GM21619 (cell line): ENCODE measurements at regions not wholly inside any gene's neighbourhood (a gene's known extent, or its start where the extent isn't known, plus 50 kb on each side); places are given as distances from the start of the nearest gene placed in this dataset.

ENCODE experiments used
- ATAC-seq: cut with Tn5 transposase; IDR thresholded peaks from one replicate; pipeline ENCODE4 v1.9.1; 2021; ENCODE audit not compliant: unreplicated experiment

- ATAC-seq, result no peak
These were observed 232.6 kb upstream of the HABP2 start for GRCh38 chr10:113320211-113320610.

- ATAC-seq, result no peak
These were observed 231.9 kb upstream of the HABP2 start for GRCh38 chr10:113320987-113321386.

- ATAC-seq, result no peak
These were observed 230.0 kb upstream of the HABP2 start for GRCh38 chr10:113322843-113323242.

DNA sequence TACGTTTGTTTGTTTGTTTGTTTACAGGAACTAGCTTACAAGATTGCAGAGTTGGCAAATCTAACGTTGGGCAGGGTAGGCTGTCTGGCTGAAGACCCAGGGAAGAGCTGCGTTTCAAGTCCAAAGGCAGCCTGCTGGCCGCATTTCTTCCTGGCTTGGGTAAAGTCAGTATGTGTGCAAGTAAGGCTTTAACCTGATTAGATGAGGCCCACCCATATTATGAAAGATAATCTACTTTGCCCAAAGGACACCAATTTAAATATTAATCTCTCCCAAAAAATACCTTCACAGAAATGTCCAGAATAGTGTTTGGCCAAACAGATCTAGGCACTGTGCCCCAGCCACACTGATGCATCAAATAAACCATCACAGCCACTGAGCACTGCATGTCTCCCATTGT, 228.9 kb upstream of the HABP2 start:
- no peak for ATAC-seq

DNA sequence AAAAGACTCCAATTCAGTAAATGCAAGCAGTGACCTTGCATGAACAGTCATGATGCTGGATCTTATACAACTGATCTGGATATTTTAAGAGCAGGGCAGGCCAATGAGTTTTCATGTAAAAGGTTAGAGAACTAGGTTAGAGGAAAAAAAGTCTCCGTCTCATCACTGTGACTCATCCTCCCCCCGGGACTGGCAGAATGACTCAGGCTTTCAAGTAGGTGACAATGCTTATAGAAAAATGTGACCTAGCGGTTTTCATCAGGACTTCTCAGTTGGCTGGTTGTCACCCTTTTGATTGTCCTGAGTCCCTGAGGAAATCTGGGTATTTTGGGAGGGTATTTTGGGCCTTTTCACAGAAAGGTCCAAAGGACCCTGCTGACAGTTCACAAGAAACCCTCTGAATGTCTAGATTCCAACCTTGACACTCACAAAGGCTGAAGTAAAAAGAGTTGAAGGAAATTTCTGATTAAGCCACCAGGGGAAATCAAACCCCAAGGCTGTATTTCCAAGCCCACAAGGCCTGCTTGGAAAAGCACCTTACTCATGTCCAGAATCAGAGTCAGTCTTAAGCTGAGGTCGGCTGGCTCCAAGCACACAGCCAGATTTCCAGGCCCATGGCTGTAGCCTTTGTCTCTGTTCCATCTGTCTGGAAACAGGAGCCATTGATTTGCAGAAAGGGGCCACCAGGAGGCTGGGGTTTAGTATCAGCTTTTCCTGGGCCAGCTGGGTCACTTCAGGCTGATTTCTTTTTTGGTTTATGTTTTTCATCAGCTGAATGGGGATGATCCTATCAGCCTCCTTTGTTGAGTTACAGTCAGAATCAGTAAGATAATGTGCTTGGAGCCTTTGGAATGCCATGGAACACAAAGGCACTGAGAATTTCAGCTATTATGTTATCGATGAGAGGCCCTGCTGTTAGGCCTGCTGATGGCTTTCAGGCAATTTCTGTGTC, 226.4 kb upstream of the HABP2 start:
- peak; percentile 90 for ATAC-seq

DNA sequence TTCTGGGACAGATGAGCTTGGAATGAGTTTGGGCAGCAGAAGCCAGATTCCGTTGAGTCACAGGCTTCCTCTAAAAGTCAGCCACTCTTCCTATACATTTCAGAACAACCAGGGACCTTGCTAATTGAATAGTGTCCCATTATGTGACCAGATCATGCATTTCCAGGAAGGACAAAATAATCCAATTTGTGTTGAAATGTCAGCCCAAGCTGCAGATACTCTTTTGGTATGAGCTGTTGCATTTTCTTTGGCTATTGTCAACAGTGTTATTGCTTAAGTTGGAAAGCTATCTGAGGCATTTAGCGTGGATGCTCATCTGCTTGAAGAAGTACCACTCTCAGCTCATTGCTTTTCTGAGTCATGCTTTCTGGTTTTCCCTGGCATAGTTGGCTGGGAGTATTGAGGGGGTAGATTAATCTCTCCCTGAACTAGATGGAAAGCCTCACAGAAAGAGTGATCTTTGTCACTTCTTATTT, 223.7 kb upstream of the HABP2 start:
- no peak for ATAC-seq

DNA sequence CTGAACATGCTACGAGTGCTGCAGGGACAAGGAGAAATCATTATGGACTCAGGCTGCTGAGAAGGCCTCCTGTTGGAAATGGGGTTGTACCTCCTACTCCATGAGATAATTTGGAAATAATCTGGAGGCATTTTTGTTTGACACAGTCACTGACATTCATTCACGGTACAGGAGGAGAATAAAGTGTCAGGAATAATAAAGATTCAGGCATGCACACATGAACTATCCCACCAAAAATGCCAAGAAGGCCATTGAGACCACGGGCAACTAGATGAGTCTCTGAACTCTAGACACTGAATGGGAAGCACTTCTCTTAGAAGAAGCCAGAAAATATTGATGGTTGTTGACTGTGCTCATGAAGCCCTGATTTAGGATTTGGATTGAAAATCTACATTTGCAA, 220.9 kb upstream of the HABP2 start:
- no peak for ATAC-seq

DNA sequence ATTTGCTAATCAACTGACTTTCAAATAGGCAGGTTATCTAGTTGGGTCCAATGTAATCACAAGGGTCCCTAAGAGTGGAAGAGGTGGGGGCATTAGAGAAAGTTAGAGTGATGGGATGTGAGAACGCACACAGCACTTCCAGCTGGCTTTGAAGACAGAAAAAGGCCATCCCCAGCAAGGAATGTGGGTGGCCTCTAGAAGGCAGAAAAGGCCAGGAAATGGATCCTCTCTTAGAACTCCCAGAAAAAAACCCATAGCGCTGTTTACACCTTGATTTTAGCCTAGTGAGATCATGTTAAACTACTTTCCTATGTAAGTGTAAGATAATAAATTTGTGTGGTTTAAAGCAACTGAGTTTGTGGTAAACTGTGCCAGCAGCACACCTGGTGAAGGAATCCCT, 219.5 kb upstream of the HABP2 start:
- no peak for ATAC-seq

DNA sequence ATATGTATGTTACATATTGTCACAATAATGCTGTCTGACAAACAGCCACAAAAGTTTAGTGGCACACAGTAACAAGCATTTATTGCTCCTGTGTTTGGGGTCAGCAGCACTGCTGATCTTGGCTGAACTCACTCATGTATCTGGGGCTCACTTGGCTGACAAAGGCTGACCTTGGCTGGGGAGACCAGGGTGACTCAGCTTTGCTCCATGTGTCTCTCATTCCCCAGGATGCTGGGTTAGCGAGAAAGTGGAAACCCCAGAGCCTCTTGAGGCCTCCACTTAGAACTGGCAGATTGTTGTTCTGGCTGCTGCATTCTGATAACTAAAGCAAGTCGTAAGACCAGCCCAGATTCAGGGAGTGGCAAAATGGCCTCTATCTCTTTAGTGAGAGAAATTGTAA, 217.3 kb upstream of the HABP2 start:
- ATAC-seq, result no peak

DNA sequence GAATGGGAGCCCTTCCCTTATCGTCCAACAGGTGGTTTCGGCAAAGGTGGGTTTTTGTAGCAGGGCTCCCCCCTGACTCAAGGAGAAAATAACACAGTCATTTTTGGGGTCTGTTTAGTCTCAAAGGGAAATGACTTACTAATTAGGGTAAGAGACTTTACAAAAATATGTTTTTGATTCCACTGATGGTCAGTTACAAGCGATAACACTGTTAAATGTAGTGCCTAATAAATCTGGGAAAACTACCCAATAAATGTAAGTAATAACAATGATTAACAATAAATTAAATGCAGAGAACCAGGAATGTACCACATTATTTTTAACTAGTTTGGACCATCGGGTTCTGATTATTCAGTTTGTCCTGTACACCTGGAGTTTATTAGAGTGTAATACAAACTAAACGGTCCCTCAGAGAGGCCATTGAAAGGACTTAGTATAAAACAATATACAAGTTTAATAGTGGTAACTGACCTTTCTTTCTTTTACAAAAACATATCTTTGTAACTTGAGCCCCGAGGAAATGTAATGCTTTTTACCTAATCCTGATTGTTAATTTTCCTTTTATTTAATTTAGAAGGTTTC, 216.2 kb upstream of the HABP2 start:
- no peak for ATAC-seq

- no peak for ATAC-seq
These were observed 215.7 kb upstream of the HABP2 start for GRCh38 chr10:113337142-113337541.

DNA sequence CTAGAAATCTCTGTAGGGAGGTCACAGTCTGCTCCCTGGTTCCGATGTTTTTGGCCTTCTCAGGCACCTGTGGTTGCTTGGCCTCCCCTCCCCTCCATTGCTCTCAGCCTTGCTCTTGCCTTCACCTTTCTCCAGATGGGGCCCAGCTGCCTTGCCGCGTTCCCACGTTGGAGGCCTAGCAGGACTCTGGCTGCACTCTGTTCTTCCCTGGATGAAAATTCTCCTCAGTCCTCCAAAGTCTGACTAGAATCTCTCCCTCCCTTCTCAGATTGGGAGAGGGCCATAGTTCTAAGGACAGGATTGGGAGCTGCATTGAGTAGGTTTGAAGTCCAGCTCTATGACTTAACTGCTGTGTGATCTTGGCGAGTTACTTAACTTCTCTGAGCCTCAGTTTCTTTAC, 213.7 kb upstream of the HABP2 start:
- ATAC-seq, result no peak

GRCh38 chr10:113340282-113340681, 212.6 kb upstream of the HABP2 start:
- no peak for ATAC-seq

DNA sequence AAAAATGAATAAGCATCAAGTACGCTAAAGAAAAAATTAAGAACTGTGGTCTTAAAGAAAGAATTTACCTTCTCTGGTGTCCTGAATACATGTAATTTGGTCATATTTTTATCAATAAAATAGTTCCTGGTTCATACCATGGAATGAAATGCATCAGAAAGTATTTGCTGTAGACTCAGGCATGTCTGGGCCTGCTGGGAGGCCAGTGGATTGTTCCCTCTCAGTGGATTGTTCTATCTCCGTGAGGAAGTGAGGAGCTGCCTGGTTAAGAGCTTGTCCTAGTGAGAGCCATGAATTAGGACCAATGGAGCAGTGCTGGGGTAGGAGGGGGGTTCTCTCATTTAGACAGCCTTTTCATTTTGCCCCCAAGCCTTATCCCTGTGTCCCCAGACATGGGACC, 211.7 kb upstream of the HABP2 start:
- no peak for ATAC-seq

GRCh38 chr10:113345826-113346624, 206.8 kb upstream of the HABP2 start:
- ATAC-seq, result no peak

DNA sequence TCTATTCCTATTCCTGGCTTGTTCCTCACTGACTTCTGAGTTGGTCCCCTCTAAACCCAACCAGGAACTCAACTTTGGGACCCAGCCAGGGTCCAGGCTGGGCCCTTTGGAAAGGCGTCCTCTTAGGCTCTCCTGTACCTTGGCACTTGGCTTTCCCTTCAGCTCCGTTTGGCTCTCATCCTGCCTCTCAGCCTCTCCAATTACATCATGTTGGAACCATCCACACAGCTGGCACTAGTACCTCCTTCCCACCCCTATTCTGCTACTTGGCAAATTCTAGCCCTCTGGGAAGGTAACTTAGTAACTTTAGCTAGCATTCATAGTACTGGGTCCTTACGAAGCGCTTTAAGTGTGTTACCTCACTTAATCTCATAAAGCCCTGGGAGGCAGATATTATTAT, 205.3 kb upstream of the HABP2 start:
- ATAC-seq, result no peak

GRCh38 chr10:113348694-113349093, 204.2 kb upstream of the HABP2 start:
- ATAC-seq, result no peak

DNA sequence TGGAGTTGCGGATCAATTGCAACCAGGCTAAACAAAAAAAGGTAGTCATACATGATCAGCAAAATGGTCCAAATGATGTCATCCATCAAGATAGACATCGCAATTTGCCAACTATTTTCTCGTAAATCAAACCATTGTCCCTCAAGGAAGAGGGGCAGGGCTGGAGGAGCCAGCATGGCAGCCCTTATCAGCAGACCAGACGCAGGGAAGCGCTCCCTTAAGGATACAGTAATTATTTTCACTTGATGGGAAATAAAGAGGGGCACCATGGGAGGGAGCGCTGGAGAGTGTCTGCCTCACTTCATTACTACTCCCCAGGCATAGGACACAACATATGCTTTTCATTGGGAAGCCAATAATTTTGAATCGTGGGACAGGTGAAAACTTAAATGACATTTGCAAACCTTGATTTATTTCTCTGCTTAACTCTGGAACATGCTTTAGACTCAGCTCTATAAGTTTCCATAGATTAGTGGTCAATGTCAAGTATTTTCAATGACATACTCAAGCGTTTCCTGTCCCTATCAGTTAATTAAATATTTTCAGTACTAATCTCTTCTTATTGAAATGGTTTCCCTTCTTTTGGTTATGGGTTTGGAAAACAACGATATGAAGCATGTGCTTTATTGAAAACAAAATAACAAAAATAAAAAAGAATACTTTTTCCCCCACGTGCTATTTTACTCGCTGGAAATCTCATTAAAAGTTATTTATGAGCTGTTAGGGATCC, 202.4 kb upstream of the HABP2 start:
- ATAC-seq, result no peak

DNA sequence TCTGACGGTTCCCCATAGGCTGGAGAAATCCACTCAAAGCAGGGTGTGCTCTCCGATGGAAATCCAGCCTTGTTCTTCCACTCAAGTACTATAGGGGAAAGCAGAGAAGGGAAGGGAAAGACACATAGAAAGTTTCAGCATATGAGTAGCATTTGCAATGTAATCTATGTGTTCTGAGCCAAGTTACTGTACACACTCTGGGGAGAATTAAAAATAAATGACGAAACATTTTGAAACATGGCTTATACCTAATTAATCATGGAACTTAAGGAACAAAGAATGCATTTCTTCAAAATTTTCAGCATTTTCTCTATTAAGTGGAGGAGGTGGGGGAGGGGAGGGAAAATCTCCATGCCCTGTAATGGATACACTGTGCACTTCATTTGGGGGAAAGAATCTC, 198.1 kb upstream of the HABP2 start:
- no peak for ATAC-seq

GRCh38 chr10:113356794-113357680, 195.8 kb upstream of the HABP2 start:
- no peak for ATAC-seq
